ENCODE measurements at regions not wholly inside any gene's neighbourhood (a gene's known extent, or its start where the extent isn't known, plus 50 kb on each side); places are given as distances from the start of the nearest gene placed in this dataset.

DNA sequence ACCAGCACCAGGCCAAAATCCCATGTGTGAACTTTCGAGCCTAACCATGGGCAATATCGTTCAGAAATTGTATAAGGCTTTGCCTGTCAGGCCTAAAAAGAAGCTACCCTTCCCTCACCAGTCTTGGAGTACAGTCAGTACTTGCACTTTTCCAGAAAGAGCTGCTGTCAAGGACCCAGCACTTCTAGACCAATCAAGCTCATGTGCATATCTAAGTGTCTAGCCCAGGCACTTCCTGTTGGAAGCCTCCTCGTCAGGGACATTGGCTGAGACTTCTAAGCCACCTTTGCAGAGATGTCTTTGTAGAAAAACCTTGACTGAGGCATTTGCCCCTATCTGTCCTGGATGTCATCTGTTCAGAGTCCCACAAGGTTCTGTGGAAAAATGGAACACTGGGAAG is 1930.5 kb downstream of the EFNA5 start:
- DNase-seq, result no peak

DNA sequence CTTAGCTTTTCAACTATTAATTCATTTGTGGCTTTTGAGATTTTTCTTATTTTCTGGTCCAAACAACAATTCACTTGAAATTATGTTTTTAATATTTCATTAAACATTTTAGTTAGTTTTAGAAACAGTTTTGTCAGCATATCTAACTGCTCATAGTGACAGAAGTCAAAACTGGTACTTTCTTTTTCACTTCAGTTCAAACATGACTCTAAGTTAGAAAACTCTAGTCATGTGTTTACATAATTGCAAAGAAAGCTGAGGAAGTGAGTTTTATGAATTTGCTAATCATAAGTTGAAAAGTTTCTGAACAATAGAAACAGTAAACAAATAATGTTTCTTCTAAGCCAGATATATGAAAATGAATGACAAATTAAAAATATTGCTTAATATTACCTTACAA is 1931.0 kb downstream of the EFNA5 start:
- DNase-seq, result no peak

- no peak for DNase-seq
Observed at GRCh38 chr5:105735704-105736103, 1935.0 kb downstream of the EFNA5 start.

GRCh38 chr5:105730982-105731381 is 1939.8 kb downstream of the EFNA5 start:
- no peak for DNase-seq

- DNase-seq, result no peak
Observed at GRCh38 chr5:105726093-105726492, 1944.6 kb downstream of the EFNA5 start.

- no peak for DNase-seq
Observed at GRCh38 chr5:105708442-105708841, 1962.3 kb downstream of the EFNA5 start.

DNA sequence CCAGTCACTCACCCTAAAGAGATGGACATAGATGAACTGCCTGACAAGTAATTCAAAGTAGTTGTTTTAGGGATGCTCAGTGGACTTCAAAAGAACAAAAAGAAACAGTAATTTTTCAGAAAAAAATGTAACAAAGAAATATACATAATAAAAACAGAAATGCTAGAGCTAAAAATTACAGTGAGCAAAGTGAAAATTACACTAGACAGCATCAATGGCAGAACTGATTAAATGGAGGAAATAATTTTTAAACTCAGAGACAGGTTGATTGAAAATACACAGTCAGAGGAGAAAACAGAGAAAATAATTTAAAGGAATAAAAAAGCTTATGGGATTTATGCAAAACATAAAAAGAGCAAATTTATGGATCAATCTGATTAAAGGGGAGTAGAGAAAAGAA is 1968.4 kb downstream of the EFNA5 start:
- no peak for DNase-seq

- DNase-seq, result no peak
Observed at GRCh38 chr5:105696440-105696839, 1974.3 kb downstream of the EFNA5 start.

DNA sequence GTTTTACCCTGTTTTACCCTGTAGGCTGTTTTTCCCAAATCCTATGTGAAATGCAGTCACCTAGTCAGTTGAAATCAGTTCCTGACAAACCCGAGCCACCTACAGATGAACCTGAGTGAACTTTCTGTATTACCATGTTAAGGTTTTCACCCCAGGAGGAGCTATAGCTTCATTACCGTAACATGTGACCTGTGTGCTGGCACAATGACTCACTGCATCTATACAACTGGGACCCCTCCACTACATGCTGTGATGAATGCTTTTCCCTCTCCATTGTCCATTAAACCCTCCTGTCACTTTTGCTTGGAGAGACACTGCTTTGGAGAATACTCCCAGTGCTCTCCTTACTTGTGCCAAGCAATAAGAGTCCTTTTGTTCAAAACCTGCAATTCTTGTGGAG is 1974.8 kb downstream of the EFNA5 start:
- DNase-seq, result no peak

DNA sequence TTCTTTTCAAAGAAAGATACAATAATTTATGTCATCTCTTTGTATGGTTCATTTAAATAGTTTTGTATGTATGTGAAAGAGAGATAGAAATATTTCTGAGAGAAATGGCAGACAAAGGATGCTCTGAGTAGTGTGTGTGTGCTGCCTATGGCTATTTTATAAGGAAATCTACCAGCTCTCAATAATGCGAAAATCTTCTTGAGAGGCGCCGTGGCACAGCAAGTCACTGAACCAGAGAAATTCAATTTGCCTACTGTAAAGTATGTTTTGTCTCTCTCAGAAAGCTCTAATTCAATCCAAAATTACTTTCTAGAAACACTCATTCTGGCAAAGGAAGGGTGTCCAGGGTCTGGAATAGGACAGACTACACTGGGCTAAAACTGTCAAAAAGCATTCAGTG is 1981.1 kb downstream of the EFNA5 start:
- DNase-seq, result no peak

DNA sequence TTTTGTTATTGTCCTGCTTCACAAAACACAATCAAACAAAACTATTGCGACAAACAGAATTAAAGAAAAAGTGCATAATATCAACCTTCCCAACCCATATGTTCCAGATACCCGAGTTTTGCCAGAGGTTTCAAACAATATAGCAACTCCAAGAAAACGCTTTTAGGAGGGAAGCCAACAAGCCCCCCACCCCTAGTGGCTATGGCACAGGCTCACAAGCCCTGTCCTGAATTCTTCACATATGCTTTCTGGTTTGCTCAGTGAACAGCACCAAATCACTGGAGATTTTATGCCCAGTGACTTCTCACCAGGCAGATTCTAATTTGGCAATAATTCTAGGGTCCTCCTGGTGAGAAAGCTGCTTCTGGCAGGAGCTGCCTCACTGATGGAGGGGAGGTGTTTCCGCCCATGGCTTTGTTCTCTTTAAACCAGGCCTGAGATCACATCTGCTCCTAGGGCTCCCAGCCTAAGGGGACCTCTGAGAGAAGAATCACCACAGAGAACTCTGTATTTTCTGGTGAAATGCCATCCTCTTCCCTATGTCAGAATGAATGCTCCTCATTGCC is 1982.4 kb downstream of the EFNA5 start:
- DNase-seq, result no peak

- DNase-seq, result no peak
Observed at GRCh38 chr5:105687493-105687892, 1983.2 kb downstream of the EFNA5 start.

- DNase-seq, result no peak
Observed at GRCh38 chr5:105685884-105686283, 1984.9 kb downstream of the EFNA5 start.

DNA sequence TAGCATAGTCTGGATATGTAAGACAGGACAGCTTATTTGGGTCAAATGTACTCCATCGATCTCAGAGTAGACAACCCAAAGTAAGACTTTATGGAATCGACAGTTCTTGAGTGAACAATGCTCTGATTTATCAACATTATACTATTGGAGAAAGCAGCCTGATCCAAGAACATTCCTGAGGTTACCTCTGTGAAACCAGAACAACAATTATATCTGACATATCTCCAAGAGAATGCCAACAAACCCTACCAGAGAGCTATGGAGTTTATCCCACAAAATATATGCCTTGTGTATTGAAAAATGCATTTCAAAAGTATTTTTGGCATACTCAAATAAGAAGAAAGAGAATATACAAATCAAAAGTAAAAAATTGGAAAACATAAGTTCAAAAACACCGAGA is 1985.9 kb downstream of the EFNA5 start:
- DNase-seq, result no peak

GRCh38 chr5:105680858-105681475 is 1989.8 kb downstream of the EFNA5 start:
- no peak for DNase-seq

DNA sequence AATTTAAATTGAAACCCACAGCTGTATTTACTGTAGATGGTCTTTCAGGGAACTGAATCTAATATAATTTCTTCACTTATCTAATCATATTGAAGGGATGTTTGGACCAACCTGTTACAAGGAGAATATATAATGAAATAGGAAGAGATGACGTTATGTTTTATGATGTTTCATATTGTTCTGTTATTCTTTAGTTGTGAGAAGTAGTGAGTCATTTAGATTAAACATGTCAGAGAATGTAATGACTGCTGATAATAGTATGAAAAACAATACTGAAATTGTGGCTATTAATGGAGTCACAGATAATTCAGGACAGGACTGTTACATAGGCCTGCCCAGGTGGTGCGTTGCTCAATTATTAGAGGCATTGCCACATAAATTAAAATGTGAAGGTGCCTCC is 1993.4 kb downstream of the EFNA5 start:
- DNase-seq, result no peak

GRCh38 chr5:105670596-105670995 is 2000.1 kb downstream of the EFNA5 start:
- no peak for DNase-seq

- no peak for DNase-seq
Observed at GRCh38 chr5:105663671-105664070, 2007.1 kb downstream of the EFNA5 start.

DNA sequence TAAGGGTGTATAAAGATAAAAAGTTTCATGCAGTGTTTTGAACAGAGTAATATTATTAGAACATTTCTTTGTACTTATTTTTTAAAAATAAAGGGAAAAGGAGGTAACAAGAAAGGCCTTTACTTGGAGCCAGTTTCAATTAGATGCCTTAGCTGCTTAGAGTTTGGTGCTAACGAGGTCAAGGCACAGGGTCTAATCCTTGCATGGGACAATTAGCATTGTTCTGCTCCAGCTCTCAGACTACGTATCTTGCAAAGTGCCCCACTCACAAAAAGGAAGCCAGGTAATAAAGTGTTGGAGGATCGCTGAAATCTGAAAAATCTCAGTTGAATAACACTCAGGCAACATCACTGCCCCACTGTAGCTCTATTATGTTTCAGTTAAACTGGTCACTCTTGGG is 2011.3 kb downstream of the EFNA5 start:
- no peak for DNase-seq

- DNase-seq, result no peak
Observed at GRCh38 chr5:105640328-105640727, 2030.4 kb downstream of the EFNA5 start.

- DNase-seq, result no peak
Observed at GRCh38 chr5:105639511-105639910, 2031.2 kb downstream of the EFNA5 start.

DNA sequence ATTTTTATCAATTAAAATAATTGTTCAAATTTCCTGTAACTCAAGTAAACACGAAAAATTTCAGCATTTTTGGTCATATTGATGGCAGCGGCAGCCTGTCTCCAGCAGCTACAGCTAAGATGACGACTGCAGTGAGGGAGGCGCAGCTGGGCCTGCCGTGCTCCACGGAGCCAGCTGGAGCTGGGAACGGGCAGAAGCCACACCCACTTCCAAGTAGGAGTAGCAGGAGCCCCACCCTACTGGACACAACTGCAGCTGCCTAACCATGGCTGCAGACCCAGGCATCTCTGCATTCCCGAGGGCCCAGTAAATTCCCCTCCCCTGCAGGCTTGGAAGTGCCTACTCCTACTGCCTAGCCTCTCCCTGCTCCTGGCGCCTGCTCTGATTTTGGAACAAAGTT is 2031.7 kb downstream of the EFNA5 start:
- DNase-seq, result no peak

DNA sequence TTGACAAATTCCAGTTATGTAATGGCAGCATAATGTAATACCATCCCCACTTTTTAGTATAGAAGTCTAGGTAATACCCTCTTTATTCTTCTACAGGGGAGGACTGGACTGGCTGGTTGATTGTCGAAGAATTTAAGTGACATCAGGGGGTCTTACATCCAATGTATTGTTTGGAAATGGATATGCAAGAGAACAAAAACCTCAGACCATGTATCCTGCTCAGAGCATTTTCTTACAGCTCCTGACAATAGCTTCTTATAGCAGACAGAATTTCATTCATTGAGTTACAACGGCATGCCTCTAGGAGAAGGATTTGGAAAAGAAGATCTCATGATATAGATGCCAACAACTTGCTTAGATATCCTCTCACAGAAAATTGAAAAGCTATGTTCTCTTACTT is 2032.3 kb downstream of the EFNA5 start:
- no peak for DNase-seq

DNA sequence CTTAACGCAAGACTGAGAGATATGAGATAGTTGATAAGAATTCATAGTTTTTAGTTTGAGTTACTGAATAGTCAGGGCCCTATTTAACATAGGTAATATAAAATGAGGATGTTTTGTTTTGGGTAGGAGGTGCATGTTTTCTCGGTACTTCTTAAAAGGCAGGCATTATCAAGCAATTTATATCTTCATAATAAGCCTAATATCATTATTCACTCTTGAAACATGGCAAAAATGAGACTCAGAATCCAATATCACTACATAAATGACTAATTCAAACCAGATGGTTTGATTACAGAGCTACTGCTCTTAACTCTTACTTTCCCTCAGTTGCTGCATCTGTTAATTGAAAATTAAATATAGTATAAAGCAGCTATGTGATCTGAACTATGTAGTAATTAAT is 2038.7 kb downstream of the EFNA5 start:
- DNase-seq, result no peak

- DNase-seq, result no peak
Observed at GRCh38 chr5:105630803-105631202, 2039.9 kb downstream of the EFNA5 start.

All from 8988T (cell line).